ENCODE measurements at regions not wholly inside any gene's neighbourhood (a gene's known extent, or its start where the extent isn't known, plus 50 kb on each side); places are given as distances from the start of the nearest gene placed in this dataset.

GRCh38 chrX:95678679-95679078, 1006.0 kb upstream of the DIAPH2 start:
- Histone ChIP-seq H3K4me3 (ENCODE audit: low read depth, low read length) (no peak overlapping the region), H3K27me3 (ENCODE audit: control insufficient read depth, insufficient read depth, low read length) (no peaks in the 10 kb centered on the region), H3K36me3 (ENCODE audit: control insufficient read depth, insufficient read depth, low read length) (no peaks in the 10 kb centered on the region)
- FAIRE-seq, result no peak
- peak; percentile 73 for DNase-seq (ENCODE audit: low read depth)
- TF ChIP-seq CTCF (IDR thresholded peaks at IDR 0.05; ENCODE audit: insufficient read depth, low read length, severe bottlenecking), result no peak

GRCh38 chrX:95693365-95693764, 991.3 kb upstream of the DIAPH2 start:
- no peaks in the 10 kb centered on the region for H3K36me3 ChIP-seq (ENCODE audit: control insufficient read depth, insufficient read depth, low read length)
- FAIRE-seq, result no peak
- no peak overlapping the region for H3K4me3 ChIP-seq (ENCODE audit: low read depth, low read length)
- TF ChIP-seq CTCF (IDR thresholded peaks at IDR 0.05; ENCODE audit: insufficient read depth, low read length, severe bottlenecking), result no peak
- DNase-seq (ENCODE audit: low read depth), result no peak
- H3K27me3 ChIP-seq (ENCODE audit: control insufficient read depth, insufficient read depth, low read length), result no peaks in the 10 kb centered on the region

- H3K27me3 ChIP-seq (ENCODE audit: control insufficient read depth, insufficient read depth, low read length), result no peaks in the 10 kb centered on the region
- FAIRE-seq, result no peak
- no peak for TF ChIP-seq CTCF (IDR thresholded peaks at IDR 0.05; ENCODE audit: insufficient read depth, low read length, severe bottlenecking)
- no peaks in the 10 kb centered on the region for H3K36me3 ChIP-seq (ENCODE audit: control insufficient read depth, insufficient read depth, low read length)
- no peak overlapping the region for H3K4me3 ChIP-seq (ENCODE audit: low read depth, low read length)
- peak; percentile 1 for DNase-seq (ENCODE audit: low read depth)
Measured at GRCh38 chrX:95703696-95704095, 980.9 kb upstream of the DIAPH2 start.

- no peaks in the 10 kb centered on the region for H3K27me3 ChIP-seq (ENCODE audit: control insufficient read depth, insufficient read depth, low read length)
- H3K36me3 ChIP-seq (ENCODE audit: control insufficient read depth, insufficient read depth, low read length), result no peaks in the 10 kb centered on the region
- DNase-seq (ENCODE audit: low read depth), result no peak
- no peak for FAIRE-seq
- no peak for TF ChIP-seq CTCF (IDR thresholded peaks at IDR 0.05; ENCODE audit: insufficient read depth, low read length, severe bottlenecking)
- H3K4me3 ChIP-seq (ENCODE audit: low read depth, low read length), result no peak overlapping the region
Measured at GRCh38 chrX:95716841-95717240, 967.8 kb upstream of the DIAPH2 start.

GRCh38 chrX:95718746-95719145, 965.9 kb upstream of the DIAPH2 start:
- no peak for TF ChIP-seq CTCF (IDR thresholded peaks at IDR 0.05; ENCODE audit: insufficient read depth, low read length, severe bottlenecking)
- H3K4me3 ChIP-seq (ENCODE audit: low read depth, low read length), result no peak overlapping the region
- H3K27me3 ChIP-seq (ENCODE audit: control insufficient read depth, insufficient read depth, low read length), result no peaks in the 10 kb centered on the region
- FAIRE-seq, result peak; percentile 28
- DNase-seq (ENCODE audit: low read depth), result no peak
- H3K36me3 ChIP-seq (ENCODE audit: control insufficient read depth, insufficient read depth, low read length), result no peaks in the 10 kb centered on the region

- H3K27me3 ChIP-seq (ENCODE audit: control insufficient read depth, insufficient read depth, low read length), result no peaks in the 10 kb centered on the region
Measured at GRCh38 chrX:95721011-95721410, 963.6 kb upstream of the DIAPH2 start.

More at GRCh38 chrX:95721011-95721410, 963.6 kb upstream of the DIAPH2 start:
- H3K4me3 ChIP-seq (ENCODE audit: low read depth, low read length), result no peak overlapping the region
- FAIRE-seq (no peak), DNase-seq (ENCODE audit: low read depth) (no peak)
- H3K36me3 ChIP-seq (ENCODE audit: control insufficient read depth, insufficient read depth, low read length), result no peaks in the 10 kb centered on the region
- TF ChIP-seq CTCF (IDR thresholded peaks at IDR 0.05; ENCODE audit: insufficient read depth, low read length, severe bottlenecking), result no peak
